HEK293 (cell line): ENCODE measurements at regions not wholly inside any gene's neighbourhood (a gene's known extent, or its start where the extent isn't known, plus 50 kb on each side); places are given as distances from the start of the nearest gene placed in this dataset.
A peak's percentile ranks its signal among the peaks of the same experiment; 100 is the strongest.

Experiments
- BCL11A ChIP-seq: fragments of 450-650 bp; formaldehyde crosslinking; IDR thresholded peaks from 2 replicates; pipeline ENCODE4 v1.5.1; 2016; ENCODE audit warnings: low read depth, missing biosample characterization, missing genetic modification characterization
- EGR2 ChIP-seq: fragments of 450-650 bp; formaldehyde crosslinking; IDR thresholded peaks from 2 replicates; pipeline ENCODE4 v1.5.1; 2016; ENCODE audit warnings: low read depth, missing biosample characterization, missing genetic modification characterization
- MYNN ChIP-seq: fragments of 450-650 bp; formaldehyde crosslinking; IDR thresholded peaks from 2 replicates; pipeline ENCODE4 v1.5.1; 2016; ENCODE audit warnings: missing biosample characterization, missing genetic modification characterization, borderline replicate concordance
- SP2 ChIP-seq: fragments of 450-650 bp; formaldehyde crosslinking; IDR thresholded peaks from 2 replicates; pipeline ENCODE4 v1.5.1; 2016; ENCODE audit warnings: missing biosample characterization, missing genetic modification characterization
- WT1 ChIP-seq: fragments of 450-650 bp; formaldehyde crosslinking; IDR thresholded peaks from 2 replicates; pipeline ENCODE4 v1.5.1; 2016; ENCODE audit warnings: missing biosample characterization, missing genetic modification characterization
- ZNF10 ChIP-seq: fragments of 450-650 bp; formaldehyde crosslinking; IDR thresholded peaks from 2 replicates; pipeline ENCODE4 v1.5.1; 2017; ENCODE audit warnings: missing biosample characterization, missing genetic modification characterization
- ZNF2 ChIP-seq: fragments of 450-650 bp; formaldehyde crosslinking; IDR thresholded peaks from 2 replicates; pipeline ENCODE4 v1.5.1; 2016; ENCODE audit warnings: missing biosample characterization, missing genetic modification characterization
- ZNF211 ChIP-seq: fragments of 450-650 bp; formaldehyde crosslinking; IDR thresholded peaks from 2 replicates; pipeline ENCODE4 v1.5.1; 2016; ENCODE audit warnings: low read depth, missing biosample characterization, missing genetic modification characterization
- ZNF501 ChIP-seq: fragments of 450-650 bp; formaldehyde crosslinking; IDR thresholded peaks from 2 replicates; pipeline ENCODE4 v1.5.1; 2016; ENCODE audit warnings: missing biosample characterization, missing genetic modification characterization
- ZNF548 ChIP-seq: fragments of 450-650 bp; formaldehyde crosslinking; IDR thresholded peaks from 2 replicates; pipeline ENCODE4 v1.5.1; 2016; ENCODE audit warnings: missing biosample characterization, missing genetic modification characterization
- TF ChIP-seq, protein P1 (sequence below): fragments of 450-650 bp; formaldehyde crosslinking; conservative IDR thresholded peaks from 2 replicates; pipeline ENCODE4 v1.5.1; 2016; ENCODE audit warnings: low read depth, missing biosample characterization, missing genetic modification characterization
- TF ChIP-seq, protein P2 (sequence below): fragments of 450-650 bp; formaldehyde crosslinking; IDR thresholded peaks from 2 replicates; pipeline ENCODE4 v1.5.1; 2016; ENCODE audit warnings: missing biosample characterization, missing genetic modification characterization
- TF ChIP-seq, protein P3 (sequence below): fragments of 450-650 bp; formaldehyde crosslinking; IDR thresholded peaks from 2 replicates; pipeline ENCODE4 v1.5.1; 2017; ENCODE audit warnings: missing biosample characterization, missing genetic modification characterization
- TF ChIP-seq, protein P4 (sequence below): fragments of 450-650 bp; formaldehyde crosslinking; IDR thresholded peaks from 2 replicates; pipeline ENCODE4 v1.5.1; 2016; ENCODE audit warnings: missing biosample characterization, missing genetic modification characterization
- TF ChIP-seq, protein P5 (sequence below): fragments of 450-650 bp; formaldehyde crosslinking; IDR thresholded peaks from 2 replicates; pipeline ENCODE4; 2016; ENCODE audit warnings: missing biosample characterization, missing genetic modification characterization

DNA sequence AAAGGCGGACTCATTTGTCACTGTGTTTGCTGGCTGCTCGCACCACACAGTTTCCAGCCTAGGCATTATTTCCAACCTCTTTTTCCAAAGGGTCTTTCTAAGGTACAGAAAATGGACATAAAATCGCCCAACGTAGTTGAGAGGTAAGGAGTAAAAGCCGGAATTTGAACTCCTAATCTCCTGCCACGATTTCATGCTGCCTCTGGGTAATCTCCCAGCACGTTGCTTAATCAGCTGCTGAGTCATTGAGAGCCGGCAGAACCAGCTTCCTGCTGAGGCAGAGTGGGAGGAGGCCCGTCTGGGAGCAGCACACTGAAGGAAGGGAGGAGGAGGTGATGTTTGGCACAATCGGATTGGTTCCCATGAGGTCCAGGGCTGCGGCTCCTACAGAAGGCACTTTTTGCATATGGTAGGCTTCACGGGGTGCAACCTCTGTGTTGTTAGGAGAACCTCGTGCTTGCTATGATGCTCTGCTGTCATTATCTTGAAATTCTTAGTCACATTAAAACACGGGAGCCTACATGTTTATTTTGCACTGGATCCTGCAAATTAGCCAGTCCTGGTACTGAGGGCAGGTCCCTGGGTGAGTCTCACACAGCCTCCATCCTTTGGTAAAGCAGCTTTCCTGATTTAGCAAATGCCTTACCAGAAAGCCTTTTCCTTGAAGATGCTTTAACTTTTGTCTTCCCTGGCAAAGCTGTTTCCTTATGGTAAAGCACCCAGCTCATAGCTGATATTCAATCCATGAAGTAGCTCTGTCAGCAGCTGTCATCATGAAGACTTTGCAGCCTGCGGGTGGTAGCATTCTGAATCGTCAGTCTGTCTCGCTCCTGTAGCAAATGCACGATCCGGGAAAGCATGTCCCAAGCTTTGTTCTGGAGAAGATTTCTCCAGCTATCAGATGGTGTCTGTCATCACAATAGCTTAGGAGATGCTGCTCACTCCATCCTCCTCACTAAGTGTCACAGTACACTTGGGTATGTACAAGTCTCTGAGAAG lies 191.6 kb upstream of the MSX2 start (continued):
- TF ChIP-seq, protein P1, sequence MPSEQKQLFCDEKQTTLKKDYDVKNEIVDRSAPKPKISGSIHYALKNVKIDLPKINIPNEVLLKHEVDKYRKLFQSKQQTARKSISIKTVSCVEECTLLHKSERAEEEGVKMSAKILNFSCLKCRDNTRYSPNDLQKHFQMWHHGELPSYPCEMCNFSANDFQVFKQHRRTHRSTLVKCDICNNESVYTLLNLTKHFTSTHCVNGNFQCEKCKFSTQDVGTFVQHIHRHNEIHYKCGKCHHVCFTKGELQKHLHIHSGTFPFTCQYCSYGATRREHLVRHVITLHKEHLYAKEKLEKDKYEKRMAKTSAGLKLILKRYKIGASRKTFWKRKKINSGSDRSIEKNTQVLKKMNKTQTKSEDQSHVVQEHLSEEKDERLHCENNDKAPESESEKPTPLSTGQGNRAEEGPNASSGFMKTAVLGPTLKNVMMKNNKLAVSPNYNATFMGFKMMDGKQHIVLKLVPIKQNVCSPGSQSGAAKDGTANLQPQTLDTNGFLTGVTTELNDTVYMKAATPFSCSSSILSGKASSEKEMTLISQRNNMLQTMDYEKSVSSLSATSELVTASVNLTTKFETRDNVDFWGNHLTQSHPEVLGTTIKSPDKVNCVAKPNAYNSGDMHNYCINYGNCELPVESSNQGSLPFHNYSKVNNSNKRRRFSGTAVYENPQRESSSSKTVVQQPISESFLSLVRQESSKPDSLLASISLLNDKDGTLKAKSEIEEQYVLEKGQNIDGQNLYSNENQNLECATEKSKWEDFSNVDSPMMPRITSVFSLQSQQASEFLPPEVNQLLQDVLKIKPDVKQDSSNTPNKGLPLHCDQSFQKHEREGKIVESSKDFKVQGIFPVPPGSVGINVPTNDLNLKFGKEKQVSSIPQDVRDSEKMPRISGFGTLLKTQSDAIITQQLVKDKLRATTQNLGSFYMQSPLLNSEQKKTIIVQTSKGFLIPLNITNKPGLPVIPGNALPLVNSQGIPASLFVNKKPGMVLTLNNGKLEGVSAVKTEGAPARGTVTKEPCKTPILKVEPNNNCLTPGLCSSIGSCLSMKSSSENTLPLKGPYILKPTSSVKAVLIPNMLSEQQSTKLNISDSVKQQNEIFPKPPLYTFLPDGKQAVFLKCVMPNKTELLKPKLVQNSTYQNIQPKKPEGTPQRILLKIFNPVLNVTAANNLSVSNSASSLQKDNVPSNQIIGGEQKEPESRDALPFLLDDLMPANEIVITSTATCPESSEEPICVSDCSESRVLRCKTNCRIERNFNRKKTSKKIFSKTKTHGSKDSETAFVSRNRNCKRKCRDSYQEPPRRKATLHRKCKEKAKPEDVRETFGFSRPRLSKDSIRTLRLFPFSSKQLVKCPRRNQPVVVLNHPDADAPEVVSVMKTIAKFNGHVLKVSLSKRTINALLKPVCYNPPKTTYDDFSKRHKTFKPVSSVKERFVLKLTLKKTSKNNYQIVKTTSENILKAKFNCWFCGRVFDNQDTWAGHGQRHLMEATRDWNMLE (tag by site-specific recombination) = 0 out of 2 replicates have a peak, but pooled peaks have one; percentile 31
- TF ChIP-seq EGR2 (tag by site-specific recombination) (peak; percentile 66; the same call in 1 of the 2 replicates), ZNF501 (tag by site-specific recombination) (0 out of 2 replicates have a peak, but pooled peaks have one; percentile 30), ZNF10 (tag by site-specific recombination) (peak; percentile 78), ZNF211 (no peak), ZNF548 (tag by site-specific recombination) (no peak), BCL11A (tag by site-specific recombination) (no peak), MYNN (tag by site-specific recombination) (no peak), WT1 (tag by site-specific recombination) (peak; percentile 88), ZNF2 (tag by site-specific recombination) (peak; percentile 67; the same call in 1 of the 2 replicates), SP2 (tag by site-specific recombination) (peak; percentile 55)
- TF ChIP-seq, protein P2, sequence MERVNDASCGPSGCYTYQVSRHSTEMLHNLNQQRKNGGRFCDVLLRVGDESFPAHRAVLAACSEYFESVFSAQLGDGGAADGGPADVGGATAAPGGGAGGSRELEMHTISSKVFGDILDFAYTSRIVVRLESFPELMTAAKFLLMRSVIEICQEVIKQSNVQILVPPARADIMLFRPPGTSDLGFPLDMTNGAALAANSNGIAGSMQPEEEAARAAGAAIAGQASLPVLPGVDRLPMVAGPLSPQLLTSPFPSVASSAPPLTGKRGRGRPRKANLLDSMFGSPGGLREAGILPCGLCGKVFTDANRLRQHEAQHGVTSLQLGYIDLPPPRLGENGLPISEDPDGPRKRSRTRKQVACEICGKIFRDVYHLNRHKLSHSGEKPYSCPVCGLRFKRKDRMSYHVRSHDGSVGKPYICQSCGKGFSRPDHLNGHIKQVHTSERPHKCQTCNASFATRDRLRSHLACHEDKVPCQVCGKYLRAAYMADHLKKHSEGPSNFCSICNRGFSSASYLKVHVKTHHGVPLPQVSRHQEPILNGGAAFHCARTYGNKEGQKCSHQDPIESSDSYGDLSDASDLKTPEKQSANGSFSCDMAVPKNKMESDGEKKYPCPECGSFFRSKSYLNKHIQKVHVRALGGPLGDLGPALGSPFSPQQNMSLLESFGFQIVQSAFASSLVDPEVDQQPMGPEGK = peak; percentile 67
- TF ChIP-seq, protein P3, sequence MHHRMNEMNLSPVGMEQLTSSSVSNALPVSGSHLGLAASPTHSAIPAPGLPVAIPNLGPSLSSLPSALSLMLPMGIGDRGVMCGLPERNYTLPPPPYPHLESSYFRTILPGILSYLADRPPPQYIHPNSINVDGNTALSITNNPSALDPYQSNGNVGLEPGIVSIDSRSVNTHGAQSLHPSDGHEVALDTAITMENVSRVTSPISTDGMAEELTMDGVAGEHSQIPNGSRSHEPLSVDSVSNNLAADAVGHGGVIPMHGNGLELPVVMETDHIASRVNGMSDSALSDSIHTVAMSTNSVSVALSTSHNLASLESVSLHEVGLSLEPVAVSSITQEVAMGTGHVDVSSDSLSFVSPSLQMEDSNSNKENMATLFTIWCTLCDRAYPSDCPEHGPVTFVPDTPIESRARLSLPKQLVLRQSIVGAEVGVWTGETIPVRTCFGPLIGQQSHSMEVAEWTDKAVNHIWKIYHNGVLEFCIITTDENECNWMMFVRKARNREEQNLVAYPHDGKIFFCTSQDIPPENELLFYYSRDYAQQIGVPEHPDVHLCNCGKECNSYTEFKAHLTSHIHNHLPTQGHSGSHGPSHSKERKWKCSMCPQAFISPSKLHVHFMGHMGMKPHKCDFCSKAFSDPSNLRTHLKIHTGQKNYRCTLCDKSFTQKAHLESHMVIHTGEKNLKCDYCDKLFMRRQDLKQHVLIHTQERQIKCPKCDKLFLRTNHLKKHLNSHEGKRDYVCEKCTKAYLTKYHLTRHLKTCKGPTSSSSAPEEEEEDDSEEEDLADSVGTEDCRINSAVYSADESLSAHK (tag by site-specific recombination) = 0 out of 2 replicates have a peak, but pooled peaks have one; percentile 39
- TF ChIP-seq, protein P4, sequence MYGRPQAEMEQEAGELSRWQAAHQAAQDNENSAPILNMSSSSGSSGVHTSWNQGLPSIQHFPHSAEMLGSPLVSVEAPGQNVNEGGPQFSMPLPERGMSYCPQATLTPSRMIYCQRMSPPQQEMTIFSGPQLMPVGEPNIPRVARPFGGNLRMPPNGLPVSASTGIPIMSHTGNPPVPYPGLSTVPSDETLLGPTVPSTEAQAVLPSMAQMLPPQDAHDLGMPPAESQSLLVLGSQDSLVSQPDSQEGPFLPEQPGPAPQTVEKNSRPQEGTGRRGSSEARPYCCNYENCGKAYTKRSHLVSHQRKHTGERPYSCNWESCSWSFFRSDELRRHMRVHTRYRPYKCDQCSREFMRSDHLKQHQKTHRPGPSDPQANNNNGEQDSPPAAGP (tag by site-specific recombination) = peak; percentile 81
- TF ChIP-seq, protein P5, sequence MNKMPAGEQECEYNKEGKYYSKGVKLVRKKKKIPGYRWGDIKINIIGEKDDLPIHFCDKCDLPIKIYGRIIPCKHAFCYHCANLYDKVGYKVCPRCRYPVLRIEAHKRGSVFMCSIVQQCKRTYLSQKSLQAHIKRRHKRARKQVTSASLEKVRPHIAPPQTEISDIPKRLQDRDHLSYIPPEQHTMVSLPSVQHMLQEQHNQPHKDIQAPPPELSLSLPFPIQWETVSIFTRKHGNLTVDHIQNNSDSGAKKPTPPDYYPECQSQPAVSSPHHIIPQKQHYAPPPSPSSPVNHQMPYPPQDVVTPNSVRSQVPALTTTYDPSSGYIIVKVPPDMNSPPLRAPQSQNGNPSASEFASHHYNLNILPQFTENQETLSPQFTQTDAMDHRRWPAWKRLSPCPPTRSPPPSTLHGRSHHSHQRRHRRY (tag by site-specific recombination) = no peak
